ENCODE measurements at regions not wholly inside any gene's neighbourhood (a gene's known extent, or its start where the extent isn't known, plus 50 kb on each side); places are given as distances from the start of the nearest gene placed in this dataset.
"Not testable (repeated sequence)": the region's sequence is repeated elsewhere in the genome, so short reads cannot be mapped to it uniquely, and the experiment has no call there.

DNA sequence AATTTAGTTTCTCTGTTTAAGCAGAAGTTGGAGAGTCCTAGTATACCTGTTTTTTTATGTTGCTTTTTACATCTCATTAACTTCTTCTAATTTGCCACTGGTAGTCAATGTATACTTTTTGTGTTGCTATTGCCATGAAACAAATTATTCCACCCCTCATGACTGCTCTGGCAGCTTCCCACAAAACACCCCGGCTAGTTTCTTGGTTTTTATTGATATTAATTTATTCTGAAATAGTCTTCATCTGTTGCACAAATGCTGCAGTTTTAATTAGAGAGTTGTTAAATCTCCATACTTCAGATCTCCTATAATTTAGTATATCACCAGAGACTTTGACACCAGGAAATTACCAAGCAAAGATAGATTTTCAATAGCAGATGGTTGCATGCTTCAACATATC lies 1159.3 kb upstream of the PRR20A start:
- H3K4me3 ChIP-seq (ENCODE audit: control extremely low read depth in 1 of 5, extremely low read depth in 1 of 5, insufficient read depth in 1 of 5, low read depth in 2 of 5, low read length in 4 of 5) = no peak overlapping the region
- whole genome bisulfite sequencing (ENCODE audit: insufficient coverage) = no CpG with 5 or more reads among the region's 1 CpG
- peaks cover 0 to 16% (median 2%) of the 10 kb centered on the region in 3 donors for H3K9me3 ChIP-seq (ENCODE audit: control extremely low read depth in 1 of 3, control insufficient read depth in 2 of 3, insufficient read depth in 1 of 3, low read length in 2 of 3)
- H3K4me3 Mint-ChIP-seq = no peak overlapping the region
- ATAC-seq (ENCODE audit: low read depth) (no peak), DNase-seq (no peak)
- CTCF ChIA-PET = no interaction called here
- H3K4me1 ChIP-seq (ENCODE audit: control insufficient read depth in 2 of 2, insufficient read depth in 2 of 2, low read length in 2 of 2) = no peaks in the 10 kb centered on the region
- H3K27ac ChIP-seq (ENCODE audit: low read length in 2 of 2) = no peak overlapping the region
- H3K9me3 Mint-ChIP-seq (ENCODE audit: insufficient read depth) = peaks cover 7% of the 10 kb centered on the region
- H3K4me2 ChIP-seq (replicated peaks; ENCODE audit: low read depth, low read length, poor library complexity, severe bottlenecking) = no peak overlapping the region
- no peaks in the 10 kb centered on the region for H3K27me3 Mint-ChIP-seq
- no peak overlapping the region for H3K27ac Mint-ChIP-seq
- H3K36me3 ChIP-seq (replicated peaks in 1 of 2; ENCODE audit: control extremely low read depth in 1 of 2, control insufficient read depth in 1 of 2, extremely low read depth in 1 of 2, insufficient read depth in 2 of 2, low read length in 1 of 2) = no peaks in the 10 kb centered on the region
- TF ChIP-seq, protein P1, sequence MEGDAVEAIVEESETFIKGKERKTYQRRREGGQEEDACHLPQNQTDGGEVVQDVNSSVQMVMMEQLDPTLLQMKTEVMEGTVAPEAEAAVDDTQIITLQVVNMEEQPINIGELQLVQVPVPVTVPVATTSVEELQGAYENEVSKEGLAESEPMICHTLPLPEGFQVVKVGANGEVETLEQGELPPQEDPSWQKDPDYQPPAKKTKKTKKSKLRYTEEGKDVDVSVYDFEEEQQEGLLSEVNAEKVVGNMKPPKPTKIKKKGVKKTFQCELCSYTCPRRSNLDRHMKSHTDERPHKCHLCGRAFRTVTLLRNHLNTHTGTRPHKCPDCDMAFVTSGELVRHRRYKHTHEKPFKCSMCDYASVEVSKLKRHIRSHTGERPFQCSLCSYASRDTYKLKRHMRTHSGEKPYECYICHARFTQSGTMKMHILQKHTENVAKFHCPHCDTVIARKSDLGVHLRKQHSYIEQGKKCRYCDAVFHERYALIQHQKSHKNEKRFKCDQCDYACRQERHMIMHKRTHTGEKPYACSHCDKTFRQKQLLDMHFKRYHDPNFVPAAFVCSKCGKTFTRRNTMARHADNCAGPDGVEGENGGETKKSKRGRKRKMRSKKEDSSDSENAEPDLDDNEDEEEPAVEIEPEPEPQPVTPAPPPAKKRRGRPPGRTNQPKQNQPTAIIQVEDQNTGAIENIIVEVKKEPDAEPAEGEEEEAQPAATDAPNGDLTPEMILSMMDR (IDR thresholded peaks at IDR 0.05) = no peak
- no peak for TF ChIP-seq EZH2 (IDR thresholded peaks at IDR 0.05; ENCODE audit: borderline replicate concordance, insufficient read depth, low read depth, low read length, poor library complexity, severe bottlenecking)
- POLR2A ChIA-PET = no interaction called here
- no peaks in the 10 kb centered on the region for H3K27me3 ChIP-seq (replicated peaks in 1 of 4; ENCODE audit: control extremely low read depth in 1 of 4, control insufficient read depth in 3 of 4, insufficient read depth in 4 of 4, low read length in 3 of 4)
- H3K4me1 Mint-ChIP-seq = no peaks in the 10 kb centered on the region
- intact Hi-C loops (cut with micrococcal nuclease) = no loop called here
- H3K9ac ChIP-seq (ENCODE audit: low read length) = no peak overlapping the region
- H2AFZ ChIP-seq (ENCODE audit: insufficient read depth, low read depth, low read length, poor library complexity, severe bottlenecking) = no peak overlapping the region
- no peaks in the 10 kb centered on the region for H3K79me2 ChIP-seq (ENCODE audit: control insufficient read depth, insufficient read depth, low read length)
- no peaks in the 10 kb centered on the region for H4K20me1 ChIP-seq (ENCODE audit: control insufficient read depth, insufficient read depth, low read length, poor library complexity, severe bottlenecking)

DNA sequence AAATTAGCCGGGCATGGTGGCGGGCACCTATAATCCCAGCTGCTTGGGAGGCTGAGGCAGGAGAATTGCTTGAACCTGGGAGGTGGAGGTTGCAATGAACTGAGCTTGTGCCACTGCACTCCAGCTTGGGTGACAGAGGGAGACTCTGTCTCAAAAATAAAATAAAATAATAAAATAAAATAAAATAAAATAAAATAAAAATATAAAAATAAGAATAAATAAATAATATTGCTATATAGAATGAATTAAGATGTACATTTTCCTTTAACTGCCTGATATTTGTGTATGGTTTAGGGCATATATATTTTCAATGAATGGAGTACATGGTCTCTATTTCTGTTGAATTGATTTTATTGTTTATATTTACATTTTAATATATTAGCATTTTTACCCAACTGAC lies 1156.7 kb upstream of the PRR20A start:
- H3K4me2 ChIP-seq (replicated peaks; ENCODE audit: low read depth, low read length, poor library complexity, severe bottlenecking); H3K4me1 ChIP-seq (ENCODE audit: control insufficient read depth in 2 of 2, insufficient read depth in 2 of 2, low read length in 2 of 2); DNase-seq; H4K20me1 ChIP-seq (ENCODE audit: control insufficient read depth, insufficient read depth, low read length, poor library complexity, severe bottlenecking); H3K4me3 ChIP-seq (ENCODE audit: control extremely low read depth in 1 of 5, extremely low read depth in 1 of 5, insufficient read depth in 1 of 5, low read depth in 2 of 5, low read length in 4 of 5); H3K27ac ChIP-seq (ENCODE audit: low read length in 2 of 2); H3K9me3 ChIP-seq (ENCODE audit: control extremely low read depth in 1 of 3, control insufficient read depth in 2 of 3, insufficient read depth in 1 of 3, low read length in 2 of 3); H3K27me3 ChIP-seq (replicated peaks in 1 of 4; ENCODE audit: control extremely low read depth in 1 of 4, control insufficient read depth in 3 of 4, insufficient read depth in 4 of 4, low read length in 3 of 4); ATAC-seq (ENCODE audit: low read depth); H3K4me3 Mint-ChIP-seq; H3K9ac ChIP-seq (ENCODE audit: low read length); CTCF ChIA-PET; intact Hi-C loops (cut with micrococcal nuclease); H3K36me3 ChIP-seq (replicated peaks in 1 of 2; ENCODE audit: control extremely low read depth in 1 of 2, control insufficient read depth in 1 of 2, extremely low read depth in 1 of 2, insufficient read depth in 2 of 2, low read length in 1 of 2); H3K4me1 Mint-ChIP-seq; POLR2A ChIA-PET; H3K27ac Mint-ChIP-seq; H3K9me3 Mint-ChIP-seq (ENCODE audit: insufficient read depth); H3K79me2 ChIP-seq (ENCODE audit: control insufficient read depth, insufficient read depth, low read length); H3K27me3 Mint-ChIP-seq; H2AFZ ChIP-seq (ENCODE audit: insufficient read depth, low read depth, low read length, poor library complexity, severe bottlenecking): not testable (repeated sequence)
- WGBS (ENCODE audit: insufficient coverage) = no CpG with 5 or more reads among the region's 2 CpGs

All from B cell (primary cell).